ENCODE measurements at regions not wholly inside any gene's neighbourhood (a gene's known extent, or its start where the extent isn't known, plus 50 kb on each side); places are given as distances from the start of the nearest gene placed in this dataset.
"Not testable (repeated sequence)": the region's sequence is repeated elsewhere in the genome, so short reads cannot be mapped to it uniquely, and the experiment has no call there.

DNA sequence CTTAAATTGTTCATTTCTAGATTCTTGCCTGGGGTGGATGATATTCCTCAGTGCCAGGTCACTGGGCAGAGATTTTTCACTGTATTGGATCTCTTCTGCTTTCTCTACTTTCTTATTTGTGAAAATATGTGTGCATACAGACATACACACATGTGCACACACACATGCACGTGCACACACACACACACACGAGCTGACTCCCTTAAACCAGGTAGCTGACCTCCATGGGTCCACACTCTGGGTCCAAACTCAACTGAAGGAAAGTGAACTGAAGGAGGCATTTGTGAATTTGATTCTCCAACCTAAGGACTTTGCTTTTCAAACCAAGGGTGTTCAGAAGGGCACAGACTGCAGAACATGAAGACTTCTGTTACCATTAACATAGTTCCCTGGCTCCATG, 113.8 kb downstream of the POTEB start:
- TF ChIP-seq, protein P1, sequence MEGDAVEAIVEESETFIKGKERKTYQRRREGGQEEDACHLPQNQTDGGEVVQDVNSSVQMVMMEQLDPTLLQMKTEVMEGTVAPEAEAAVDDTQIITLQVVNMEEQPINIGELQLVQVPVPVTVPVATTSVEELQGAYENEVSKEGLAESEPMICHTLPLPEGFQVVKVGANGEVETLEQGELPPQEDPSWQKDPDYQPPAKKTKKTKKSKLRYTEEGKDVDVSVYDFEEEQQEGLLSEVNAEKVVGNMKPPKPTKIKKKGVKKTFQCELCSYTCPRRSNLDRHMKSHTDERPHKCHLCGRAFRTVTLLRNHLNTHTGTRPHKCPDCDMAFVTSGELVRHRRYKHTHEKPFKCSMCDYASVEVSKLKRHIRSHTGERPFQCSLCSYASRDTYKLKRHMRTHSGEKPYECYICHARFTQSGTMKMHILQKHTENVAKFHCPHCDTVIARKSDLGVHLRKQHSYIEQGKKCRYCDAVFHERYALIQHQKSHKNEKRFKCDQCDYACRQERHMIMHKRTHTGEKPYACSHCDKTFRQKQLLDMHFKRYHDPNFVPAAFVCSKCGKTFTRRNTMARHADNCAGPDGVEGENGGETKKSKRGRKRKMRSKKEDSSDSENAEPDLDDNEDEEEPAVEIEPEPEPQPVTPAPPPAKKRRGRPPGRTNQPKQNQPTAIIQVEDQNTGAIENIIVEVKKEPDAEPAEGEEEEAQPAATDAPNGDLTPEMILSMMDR (IDR thresholded peaks at IDR 0.05) = not testable (repeated sequence)
- TF ChIP-seq FOXK1 (CRISPR knock-in tag; IDR thresholded peaks at IDR 0.05); OVOL2 (CRISPR knock-in tag; IDR thresholded peaks at IDR 0.05; ENCODE audit: borderline replicate concordance): not testable (repeated sequence)
- TF ChIP-seq, protein P2, sequence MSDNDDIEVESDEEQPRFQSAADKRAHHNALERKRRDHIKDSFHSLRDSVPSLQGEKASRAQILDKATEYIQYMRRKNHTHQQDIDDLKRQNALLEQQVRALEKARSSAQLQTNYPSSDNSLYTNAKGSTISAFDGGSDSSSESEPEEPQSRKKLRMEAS (CRISPR knock-in tag; IDR thresholded peaks at IDR 0.05) = not testable (repeated sequence)
- TF ChIP-seq, protein P3, sequence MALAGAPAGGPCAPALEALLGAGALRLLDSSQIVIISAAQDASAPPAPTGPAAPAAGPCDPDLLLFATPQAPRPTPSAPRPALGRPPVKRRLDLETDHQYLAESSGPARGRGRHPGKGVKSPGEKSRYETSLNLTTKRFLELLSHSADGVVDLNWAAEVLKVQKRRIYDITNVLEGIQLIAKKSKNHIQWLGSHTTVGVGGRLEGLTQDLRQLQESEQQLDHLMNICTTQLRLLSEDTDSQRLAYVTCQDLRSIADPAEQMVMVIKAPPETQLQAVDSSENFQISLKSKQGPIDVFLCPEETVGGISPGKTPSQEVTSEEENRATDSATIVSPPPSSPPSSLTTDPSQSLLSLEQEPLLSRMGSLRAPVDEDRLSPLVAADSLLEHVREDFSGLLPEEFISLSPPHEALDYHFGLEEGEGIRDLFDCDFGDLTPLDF (CRISPR knock-in tag; IDR thresholded peaks at IDR 0.05) = not testable (repeated sequence)
- TF ChIP-seq, protein P4, sequence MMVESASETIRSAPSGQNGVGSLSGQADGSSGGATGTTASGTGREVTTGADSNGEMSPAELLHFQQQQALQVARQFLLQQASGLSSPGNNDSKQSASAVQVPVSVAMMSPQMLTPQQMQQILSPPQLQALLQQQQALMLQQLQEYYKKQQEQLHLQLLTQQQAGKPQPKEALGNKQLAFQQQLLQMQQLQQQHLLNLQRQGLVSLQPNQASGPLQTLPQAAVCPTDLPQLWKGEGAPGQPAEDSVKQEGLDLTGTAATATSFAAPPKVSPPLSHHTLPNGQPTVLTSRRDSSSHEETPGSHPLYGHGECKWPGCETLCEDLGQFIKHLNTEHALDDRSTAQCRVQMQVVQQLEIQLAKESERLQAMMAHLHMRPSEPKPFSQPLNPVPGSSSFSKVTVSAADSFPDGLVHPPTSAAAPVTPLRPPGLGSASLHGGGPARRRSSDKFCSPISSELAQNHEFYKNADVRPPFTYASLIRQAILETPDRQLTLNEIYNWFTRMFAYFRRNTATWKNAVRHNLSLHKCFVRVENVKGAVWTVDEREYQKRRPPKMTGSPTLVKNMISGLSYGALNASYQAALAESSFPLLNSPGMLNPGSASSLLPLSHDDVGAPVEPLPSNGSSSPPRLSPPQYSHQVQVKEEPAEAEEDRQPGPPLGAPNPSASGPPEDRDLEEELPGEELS (CRISPR knock-in tag; IDR thresholded peaks at IDR 0.05) = not testable (repeated sequence)
